Fibroblast of lung (primary cell): ENCODE measurements at regions not wholly inside any gene's neighbourhood (a gene's known extent, or its start where the extent isn't known, plus 50 kb on each side); places are given as distances from the start of the nearest gene placed in this dataset.

Experiments used
- EZH2 ChIP-seq: IDR thresholded peaks from 2 replicates; pipeline ENCODE4 v1.5.1; 2012; ENCODE audit warnings: low read length, control low read depth, mild to moderate bottlenecking; ENCODE audit errors: missing control alignments
- TF ChIP-seq, protein P1 (sequence below), 2 donors: IDR thresholded peaks in 1 of 2; conservative IDR thresholded peaks in 1 of 2; 1 replicate in 1 of 2; 2 replicates in 1 of 2; pipeline ENCODE4 v1.5.1; 2011 to 2012; ENCODE audit warnings: low read length in 2 of 2, control low read depth in 1 of 2, inconsistent platforms in 1 of 2, low read depth in 1 of 2, mild to moderate bottlenecking in 1 of 2

- TF ChIP-seq, protein P1, sequence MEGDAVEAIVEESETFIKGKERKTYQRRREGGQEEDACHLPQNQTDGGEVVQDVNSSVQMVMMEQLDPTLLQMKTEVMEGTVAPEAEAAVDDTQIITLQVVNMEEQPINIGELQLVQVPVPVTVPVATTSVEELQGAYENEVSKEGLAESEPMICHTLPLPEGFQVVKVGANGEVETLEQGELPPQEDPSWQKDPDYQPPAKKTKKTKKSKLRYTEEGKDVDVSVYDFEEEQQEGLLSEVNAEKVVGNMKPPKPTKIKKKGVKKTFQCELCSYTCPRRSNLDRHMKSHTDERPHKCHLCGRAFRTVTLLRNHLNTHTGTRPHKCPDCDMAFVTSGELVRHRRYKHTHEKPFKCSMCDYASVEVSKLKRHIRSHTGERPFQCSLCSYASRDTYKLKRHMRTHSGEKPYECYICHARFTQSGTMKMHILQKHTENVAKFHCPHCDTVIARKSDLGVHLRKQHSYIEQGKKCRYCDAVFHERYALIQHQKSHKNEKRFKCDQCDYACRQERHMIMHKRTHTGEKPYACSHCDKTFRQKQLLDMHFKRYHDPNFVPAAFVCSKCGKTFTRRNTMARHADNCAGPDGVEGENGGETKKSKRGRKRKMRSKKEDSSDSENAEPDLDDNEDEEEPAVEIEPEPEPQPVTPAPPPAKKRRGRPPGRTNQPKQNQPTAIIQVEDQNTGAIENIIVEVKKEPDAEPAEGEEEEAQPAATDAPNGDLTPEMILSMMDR (conservative IDR thresholded peaks at IDR 0.05 in 1 of 2, IDR thresholded peaks at IDR 0.05 in 1 of 2; ENCODE audit: low read depth in 1 of 2, low read length in 2 of 2) = no peak
- TF ChIP-seq EZH2 = no peak
Measured at GRCh38 chr4:54566608-54567007, 91.1 kb upstream of the KIT start.
